ENCODE measurements at regions not wholly inside any gene's neighbourhood (a gene's known extent, or its start where the extent isn't known, plus 50 kb on each side); places are given as distances from the start of the nearest gene placed in this dataset.

GRCh38 chr13:39942552-39943273, 287.3 kb downstream of the COG6 start:
- peaks cover 4% of the 10 kb centered on the region for H3K4me1 ChIP-seq (ENCODE audit: insufficient read depth, low read length, poor library complexity, severe bottlenecking)
- DNase-seq (ENCODE audit: low spot score): peak; percentile 86
- H2AFZ ChIP-seq (ENCODE audit: low read length): peak overlapping the region; percentile 62; the same call in 1 of the 2 replicates
- no peak overlapping the region for H3K4me3 ChIP-seq (ENCODE audit: low read depth, low read length, poor library complexity, severe bottlenecking)
- no TSS peak for BruUV-seq (replicated peaks)
- no peak overlapping the region for H3K27ac ChIP-seq (ENCODE audit: low read depth, low read length, poor library complexity, severe bottlenecking)
- H3K4me2 ChIP-seq (ENCODE audit: low read length): peak overlapping the region; percentile 14; the same call in 1 of the 2 replicates
- ChIA-PET CTCF (ENCODE audit: unreplicated experiment) (interaction anchor here (0.5 to 1.4 kb wide), 3 partner anchors 71 to 740 kb away, joined by 3 to 4 read pairs (median 4); no protein-coding TSS in a partner anchor), POLR2A (interaction anchor here (0.5 to 0.7 kb wide), 2 partner anchors 10 to 737 kb away, joined by 3 to 4 read pairs; no protein-coding TSS in a partner anchor)
- no peaks in the 10 kb centered on the region for H3K9me2 ChIP-seq (ENCODE audit: insufficient read depth, low read length)
- no peaks in the 10 kb centered on the region for H3K79me2 ChIP-seq (ENCODE audit: insufficient read depth, low read depth, low read length)
- peak; percentile 100 for TF ChIP-seq CTCF (conservative IDR thresholded peaks at IDR 0.05; ENCODE audit: low read length)
- no peak for TF ChIP-seq EZH2phosphoT487 (IDR thresholded peaks at IDR 0.05; ENCODE audit: borderline replicate concordance, low read depth, low read length)
- intact Hi-C loops (cut with micrococcal nuclease; ENCODE audit: unreplicated experiment): loop anchor here (1.0 to 10.0 kb wide), 4 partner anchors 185 to 835 kb away; no protein-coding TSS in a partner anchor
- no peaks in the 10 kb centered on the region for H4K20me1 ChIP-seq (ENCODE audit: insufficient read depth, low read length)
- H3K36me3 ChIP-seq (ENCODE audit: insufficient read depth, low read length): no peaks in the 10 kb centered on the region; the same call in 1 of the 2 replicates
- no peaks in the 10 kb centered on the region for H3K9me3 ChIP-seq (ENCODE audit: low read length)

DNA sequence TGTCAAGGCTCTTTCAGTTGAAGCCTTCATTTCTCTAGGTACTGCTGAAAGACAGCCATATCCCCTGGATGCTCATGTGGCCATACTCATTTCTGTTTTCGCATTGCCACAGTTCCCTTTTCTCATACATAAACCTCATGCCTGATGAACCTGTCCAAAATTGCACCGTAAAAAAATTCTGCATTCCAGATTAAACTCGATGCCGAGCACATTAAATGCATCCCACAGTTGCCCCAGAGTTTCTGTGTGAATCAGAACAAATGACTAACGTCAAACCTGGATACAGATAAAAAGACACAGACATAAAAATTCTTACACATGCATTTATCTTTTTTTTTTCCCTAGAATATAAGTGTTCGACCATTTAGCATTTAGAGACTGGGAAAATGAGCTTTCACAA, 288.2 kb downstream of the COG6 start:
- DNase-seq (ENCODE audit: low spot score): no peak
- H3K27ac ChIP-seq (ENCODE audit: low read depth, low read length, poor library complexity, severe bottlenecking): no peak overlapping the region
- no peaks in the 10 kb centered on the region for H4K20me1 ChIP-seq (ENCODE audit: insufficient read depth, low read length)
- ChIA-PET POLR2A (interaction anchor here (0.7 to 1.0 kb wide), 2 partner anchors 17 to 736 kb away, joined by 3 to 5 read pairs; no protein-coding TSS in a partner anchor), CTCF (ENCODE audit: unreplicated experiment) (no interaction called here)
- peaks cover 4% of the 10 kb centered on the region for H3K4me1 ChIP-seq (ENCODE audit: insufficient read depth, low read length, poor library complexity, severe bottlenecking)
- BruUV-seq (replicated peaks): no TSS peak
- no peaks in the 10 kb centered on the region; the same call in 1 of the 2 replicates for H3K36me3 ChIP-seq (ENCODE audit: insufficient read depth, low read length)
- H3K4me3 ChIP-seq (ENCODE audit: low read depth, low read length, poor library complexity, severe bottlenecking): no peak overlapping the region
- H3K79me2 ChIP-seq (ENCODE audit: insufficient read depth, low read depth, low read length): no peaks in the 10 kb centered on the region
- no peaks in the 10 kb centered on the region for H3K9me3 ChIP-seq (ENCODE audit: low read length)
- H3K4me2 ChIP-seq (ENCODE audit: low read length): no peak overlapping the region
- TF ChIP-seq EZH2phosphoT487 (IDR thresholded peaks at IDR 0.05; ENCODE audit: borderline replicate concordance, low read depth, low read length): no peak
- no peak for TF ChIP-seq CTCF (conservative IDR thresholded peaks at IDR 0.05; ENCODE audit: low read length)
- H2AFZ ChIP-seq (ENCODE audit: low read length): no peak overlapping the region; the same call in 1 of the 2 replicates
- intact Hi-C loops (cut with micrococcal nuclease; ENCODE audit: unreplicated experiment): loop anchor here (5.0 to 10.0 kb wide), 3 partner anchors 184 to 834 kb away; no protein-coding TSS in a partner anchor
- H3K9me2 ChIP-seq (ENCODE audit: insufficient read depth, low read length): no peaks in the 10 kb centered on the region

GRCh38 chr13:39945226-39945625, 289.8 kb downstream of the COG6 start:
- CTCF ChIA-PET (ENCODE audit: unreplicated experiment): no interaction called here
- H3K9me2 ChIP-seq (ENCODE audit: insufficient read depth, low read length): no peaks in the 10 kb centered on the region
- H3K4me2 ChIP-seq (ENCODE audit: low read length): no peak overlapping the region
- H3K36me3 ChIP-seq (ENCODE audit: insufficient read depth, low read length): no peaks in the 10 kb centered on the region; the same call in 1 of the 2 replicates
- no peaks in the 10 kb centered on the region for H3K79me2 ChIP-seq (ENCODE audit: insufficient read depth, low read depth, low read length)
- H3K4me3 ChIP-seq (ENCODE audit: low read depth, low read length, poor library complexity, severe bottlenecking): no peak overlapping the region
- no peak for TF ChIP-seq EZH2phosphoT487 (IDR thresholded peaks at IDR 0.05; ENCODE audit: borderline replicate concordance, low read depth, low read length)
- no peak for TF ChIP-seq CTCF (conservative IDR thresholded peaks at IDR 0.05; ENCODE audit: low read length)
- H4K20me1 ChIP-seq (ENCODE audit: insufficient read depth, low read length): no peaks in the 10 kb centered on the region
- no TSS peak for BruUV-seq (replicated peaks)
- H3K4me1 ChIP-seq (ENCODE audit: insufficient read depth, low read length, poor library complexity, severe bottlenecking): peaks cover 4% of the 10 kb centered on the region
- no peak for DNase-seq (ENCODE audit: low spot score)
- H3K27ac ChIP-seq (ENCODE audit: low read depth, low read length, poor library complexity, severe bottlenecking): no peak overlapping the region
- POLR2A ChIA-PET: interaction anchor here (1.0 kb wide), 1 partner anchor 734 kb away, joined by 3 read pairs; no protein-coding TSS in a partner anchor
- no peak overlapping the region for H2AFZ ChIP-seq (ENCODE audit: low read length)
- H3K9me3 ChIP-seq (ENCODE audit: low read length): no peaks in the 10 kb centered on the region
- intact Hi-C loops (cut with micrococcal nuclease; ENCODE audit: unreplicated experiment): loop anchor here (10.0 kb wide), 1 partner anchor 500 kb away; no protein-coding TSS in a partner anchor
